HG02623 (cell line): ENCODE measurements at regions not wholly inside any gene's neighbourhood (a gene's known extent, or its start where the extent isn't known, plus 50 kb on each side); places are given as distances from the start of the nearest gene placed in this dataset.

Source experiments
- ATAC-seq: cut with Tn5 transposase; IDR thresholded peaks from one replicate; pipeline ENCODE4 v1.9.1; 2021; ENCODE audit warnings: moderate library complexity; ENCODE audit not compliant: unreplicated experiment

GRCh38 chr6:156028335-156029131 lies 572.9 kb upstream of the NOX3 start:
- no peak for ATAC-seq

DNA sequence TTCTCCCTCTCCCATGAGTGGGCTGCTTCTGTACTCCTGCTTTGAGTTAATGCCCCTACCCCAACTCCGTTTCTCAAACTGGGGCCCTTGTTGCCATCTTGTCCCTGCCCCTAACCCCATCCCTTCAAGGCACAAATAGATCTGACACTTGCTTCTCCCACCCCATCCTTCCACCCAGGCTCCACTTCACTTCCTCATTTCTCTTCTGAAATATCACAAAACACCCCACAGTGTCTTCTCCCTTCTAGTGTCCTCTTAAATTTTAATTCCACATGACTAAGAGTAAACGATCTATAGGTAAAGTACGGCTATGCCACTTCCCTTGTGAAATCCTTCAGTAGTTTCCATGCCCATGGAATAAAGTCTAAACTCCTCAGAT lies 571.6 kb upstream of the NOX3 start:
- ATAC-seq, result no peak

DNA sequence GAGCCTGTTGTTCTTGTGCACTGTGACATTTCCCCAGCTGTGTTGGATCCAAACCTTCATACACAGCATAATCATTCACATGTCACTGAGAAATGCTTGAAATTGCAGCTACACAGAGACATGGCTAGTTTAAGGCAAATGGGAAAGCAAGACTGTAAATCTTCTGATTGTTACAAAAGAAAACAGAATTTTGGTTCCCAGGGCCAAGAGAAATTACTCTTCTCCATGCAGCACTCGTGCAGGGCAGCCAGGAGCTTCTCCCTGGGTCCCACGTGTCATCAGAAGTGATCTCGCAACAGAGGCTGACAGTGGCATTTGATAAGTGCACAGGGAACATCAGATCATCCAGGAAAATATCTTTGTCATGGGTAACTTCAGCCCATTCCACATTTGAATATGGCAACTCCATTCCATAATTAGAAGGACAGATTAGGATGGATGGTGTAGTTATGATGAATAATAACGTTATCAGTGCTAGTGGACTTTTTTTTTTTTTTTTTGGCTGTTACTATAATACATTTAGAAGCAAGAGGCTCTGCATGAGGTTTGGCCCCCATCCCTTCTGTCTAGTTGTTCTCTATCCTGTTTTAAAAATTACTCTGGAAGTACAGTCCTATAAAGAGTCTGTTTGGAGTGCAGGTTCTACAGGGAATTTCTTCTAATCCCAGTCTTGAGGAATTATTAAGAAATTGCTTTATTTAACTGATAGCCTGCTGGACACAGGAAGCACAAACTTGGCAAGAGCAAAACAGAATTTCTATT lies 571.0 kb upstream of the NOX3 start:
- ATAC-seq, result no peak

GRCh38 chr6:156024339-156024738 lies 568.7 kb upstream of the NOX3 start:
- ATAC-seq, result no peak

GRCh38 chr6:156021746-156022396 lies 566.2 kb upstream of the NOX3 start:
- ATAC-seq, result no peak

- ATAC-seq, result no peak
Measured at GRCh38 chr6:156017838-156018237, 562.2 kb upstream of the NOX3 start.

- ATAC-seq, result no peak
Measured at GRCh38 chr6:156016186-156016976, 560.7 kb upstream of the NOX3 start.

DNA sequence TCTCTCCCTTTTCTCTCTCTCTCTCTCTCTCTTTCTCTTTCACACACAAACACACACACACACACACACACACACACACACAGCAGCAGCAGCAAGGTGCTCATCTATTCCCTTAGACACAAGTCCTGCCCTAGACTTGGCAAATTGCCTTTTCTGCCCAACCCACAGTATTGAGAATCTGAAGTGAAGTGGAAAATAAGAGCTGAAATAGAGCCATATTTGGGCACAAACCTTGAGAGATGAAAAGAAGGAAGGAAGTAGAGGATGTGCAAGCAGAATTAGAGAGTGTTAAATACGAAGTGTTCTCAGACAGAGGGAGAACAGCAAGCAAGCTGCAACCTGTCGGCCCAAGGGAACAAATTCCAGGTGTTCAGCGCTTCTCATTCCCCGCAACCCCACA lies 557.5 kb upstream of the NOX3 start:
- no peak for ATAC-seq

- no peak for ATAC-seq
Measured at GRCh38 chr6:156009656-156010055, 554.0 kb upstream of the NOX3 start.

GRCh38 chr6:156004796-156005195 lies 549.2 kb upstream of the NOX3 start:
- ATAC-seq, result no peak

DNA sequence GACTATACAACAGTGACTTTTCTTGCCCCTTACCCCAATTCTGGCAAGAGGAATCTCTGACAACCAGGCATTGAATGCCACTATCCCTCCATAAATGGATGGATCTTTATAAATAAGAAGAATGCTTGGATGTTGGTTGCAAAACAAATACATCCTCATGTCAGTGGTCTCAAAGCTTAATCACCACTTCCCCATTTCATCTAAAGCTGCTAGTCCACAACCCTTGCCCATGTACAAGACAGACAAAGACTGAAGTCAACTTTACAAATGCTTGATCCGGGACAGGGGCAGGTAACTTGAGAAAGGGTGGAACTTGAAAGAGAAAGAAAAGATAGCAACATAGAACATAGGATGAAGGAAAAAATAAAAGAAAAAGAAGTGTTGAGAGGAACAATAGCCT lies 540.5 kb upstream of the NOX3 start:
- ATAC-seq, result no peak

DNA sequence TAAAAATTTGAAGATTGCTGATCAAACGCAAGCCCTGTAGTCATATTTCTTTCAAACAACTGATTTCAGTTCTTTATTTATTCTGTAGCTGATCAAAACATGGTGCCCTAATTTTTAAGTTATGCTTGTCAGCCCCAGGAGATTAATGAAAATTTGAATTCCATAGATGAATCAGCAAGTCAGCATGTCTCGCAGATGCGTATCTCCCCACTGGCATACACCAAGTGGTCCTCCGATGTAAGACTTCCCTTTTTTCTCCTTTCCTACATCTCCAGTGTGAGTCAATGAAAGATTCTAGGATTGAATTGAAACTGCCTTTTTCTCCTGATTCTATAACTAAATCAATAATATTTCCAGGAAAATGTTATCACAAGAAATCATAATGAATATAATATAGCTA lies 539.6 kb upstream of the NOX3 start:
- no peak for ATAC-seq

DNA sequence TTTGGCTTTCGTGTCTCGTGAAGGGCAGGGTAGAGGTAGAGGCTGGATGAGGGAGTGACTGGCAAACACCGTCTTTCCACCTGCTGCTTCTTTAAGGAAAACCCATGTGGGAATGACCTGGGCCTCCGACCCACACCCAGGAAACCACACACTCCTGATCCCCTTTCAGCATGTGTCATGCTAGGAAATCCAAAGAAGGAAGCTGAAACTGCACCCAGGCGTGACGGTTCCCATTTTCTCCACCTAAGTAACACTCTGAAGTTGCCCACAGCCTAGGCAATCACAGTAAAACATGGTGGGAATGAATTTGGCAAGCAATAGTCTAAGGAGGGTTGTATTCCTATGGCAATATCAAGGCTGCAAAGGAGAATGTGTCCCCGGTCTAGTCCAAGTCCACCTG lies 538.4 kb upstream of the NOX3 start:
- no peak for ATAC-seq

DNA sequence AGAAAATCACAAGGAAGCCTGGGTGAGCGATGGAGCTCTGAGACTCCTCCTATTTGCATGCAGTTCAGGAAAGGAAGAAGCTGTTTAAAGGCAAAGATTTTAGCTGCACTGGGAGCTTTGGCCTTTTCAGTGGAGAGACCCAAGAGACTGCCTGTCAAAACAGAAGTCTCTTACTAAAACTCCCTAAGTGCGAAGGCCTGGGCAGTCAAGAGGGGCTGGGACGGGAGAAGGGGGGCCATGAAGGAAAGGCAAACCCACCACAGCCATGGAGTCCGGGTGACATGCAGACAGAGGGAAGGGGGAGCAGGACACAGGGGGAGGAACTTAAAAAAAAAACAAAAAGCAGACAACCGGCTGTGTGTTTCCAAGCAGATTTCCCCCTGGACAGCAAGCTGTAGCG lies 537.6 kb upstream of the NOX3 start:
- no peak for ATAC-seq

DNA sequence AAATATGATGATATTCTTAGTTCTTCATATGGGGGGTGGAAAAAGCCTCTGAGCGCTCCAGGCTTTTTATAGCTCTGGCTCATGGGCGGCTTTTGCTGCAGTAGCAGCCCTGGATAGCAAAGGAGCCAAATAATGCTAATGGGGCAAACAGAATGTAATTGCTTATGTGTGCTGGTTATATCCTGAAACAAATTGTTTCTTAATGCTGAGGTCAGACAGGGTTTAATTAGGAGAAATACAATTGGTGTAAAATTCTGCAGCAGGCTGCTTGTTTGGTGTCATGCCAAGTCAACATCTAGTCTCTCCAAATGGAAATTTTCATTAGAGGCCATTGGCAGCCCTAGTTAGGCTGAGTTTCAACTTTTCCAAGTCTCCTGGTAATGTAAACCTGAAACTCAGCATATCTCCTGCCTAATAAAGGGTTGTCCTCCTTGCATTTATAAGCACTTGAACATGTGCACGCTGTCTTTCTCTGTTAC lies 530.1 kb upstream of the NOX3 start:
- ATAC-seq, result no peak

- no peak for ATAC-seq
Measured at GRCh38 chr6:155980768-155981079, 525.1 kb upstream of the NOX3 start.

DNA sequence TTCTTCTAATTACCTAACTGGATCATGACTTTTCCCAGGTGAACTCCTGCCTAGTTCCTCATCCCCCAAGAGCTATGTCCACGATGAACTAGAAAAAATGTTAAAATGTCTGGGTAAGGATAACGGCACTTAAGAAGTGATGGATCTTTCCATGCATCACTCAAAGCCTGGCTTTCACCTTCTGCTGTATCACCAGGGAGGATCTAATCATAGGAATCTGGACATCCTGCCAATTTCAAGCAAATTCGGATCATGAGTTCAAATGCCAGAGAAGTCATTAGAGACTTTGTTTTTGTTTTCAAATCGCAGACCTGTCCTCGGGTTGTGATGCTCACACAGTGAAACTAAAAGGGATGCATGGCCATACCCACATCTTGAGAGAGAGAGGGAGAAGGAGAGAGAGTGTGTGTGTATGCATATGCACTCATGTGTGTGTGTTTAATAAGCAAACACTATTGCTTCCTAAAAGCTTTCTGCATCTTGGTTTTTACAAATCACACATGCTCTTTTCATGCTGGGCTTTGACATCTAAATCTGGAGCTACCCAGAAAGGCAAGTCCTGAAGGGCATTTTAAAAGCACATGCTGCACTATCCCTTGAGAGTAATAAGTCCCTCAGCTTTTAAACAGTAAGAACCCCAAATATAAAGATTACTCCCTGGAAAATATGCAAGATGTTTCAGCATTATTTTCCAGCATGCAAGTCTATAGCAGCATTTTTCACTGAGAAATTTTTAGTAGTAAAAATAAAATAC lies 524.6 kb upstream of the NOX3 start:
- ATAC-seq, result no peak

DNA sequence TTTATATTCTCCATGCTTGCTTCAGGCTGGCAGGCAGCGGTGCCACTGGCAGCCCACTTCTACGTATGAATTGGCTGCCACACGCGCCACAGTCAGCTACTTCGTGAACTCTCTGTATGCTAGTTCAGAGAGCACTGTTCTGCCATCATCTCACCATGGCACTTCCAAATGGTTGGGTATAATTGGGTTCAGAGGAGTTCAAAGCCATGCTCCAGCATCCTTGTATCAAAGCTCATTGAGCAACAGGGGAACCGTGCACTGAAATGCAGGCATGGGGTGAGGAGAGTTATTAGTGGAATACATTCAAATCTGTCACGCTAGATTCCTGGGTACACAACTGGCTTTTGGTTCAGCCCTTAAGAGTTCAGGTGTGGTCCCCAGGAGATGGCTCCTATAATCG lies 519.9 kb upstream of the NOX3 start:
- ATAC-seq, result no peak

DNA sequence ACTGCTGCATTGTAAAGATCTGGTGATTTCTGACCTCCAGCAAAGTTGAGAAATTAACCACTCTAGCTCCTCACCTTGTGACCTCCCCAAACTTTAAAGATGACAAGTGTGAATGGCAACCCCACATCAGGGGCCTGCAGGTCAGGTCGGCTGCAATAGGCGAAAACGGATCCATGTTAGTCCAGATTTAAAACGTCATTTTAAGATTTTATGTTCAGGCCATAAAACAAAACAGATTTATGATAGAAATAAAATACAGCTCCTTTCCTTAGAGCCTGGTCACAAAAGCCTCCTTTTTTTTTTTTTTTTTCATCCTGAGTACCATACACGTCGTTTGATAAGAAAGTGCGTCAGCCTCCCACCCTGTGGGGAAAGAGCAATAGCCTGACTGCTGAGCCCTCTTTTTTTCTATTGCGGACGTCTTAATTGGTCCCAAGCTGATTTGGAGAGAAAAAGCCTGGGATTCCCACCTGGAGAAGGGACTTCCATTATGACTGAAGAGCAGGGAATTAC lies 519.2 kb upstream of the NOX3 start:
- no peak for ATAC-seq

DNA sequence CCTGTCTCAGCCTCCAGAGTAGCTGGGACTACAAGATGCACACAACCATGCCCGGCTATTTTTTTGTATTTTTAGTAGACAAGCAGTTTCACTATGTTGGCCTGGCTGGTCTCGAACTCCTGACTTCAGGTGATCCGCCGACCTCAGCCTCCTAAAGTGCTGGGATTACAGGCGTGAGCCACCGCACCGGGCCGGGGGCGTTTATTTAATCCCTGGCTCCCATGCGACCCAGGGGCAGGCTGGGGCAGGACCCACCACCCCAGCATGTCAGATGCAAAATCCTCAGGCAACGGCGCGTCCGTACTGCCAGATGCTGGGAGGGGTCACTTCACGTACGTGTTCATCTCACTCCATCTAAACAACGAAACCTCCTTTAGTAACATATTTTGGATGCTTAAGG lies 518.7 kb upstream of the NOX3 start:
- no peak for ATAC-seq
